ENCODE measurements at regions not wholly inside any gene's neighbourhood (a gene's known extent, or its start where the extent isn't known, plus 50 kb on each side); places are given as distances from the start of the nearest gene placed in this dataset.
"Not testable (repeated sequence)": the region's sequence is repeated elsewhere in the genome, so short reads cannot be mapped to it uniquely, and the experiment has no call there.

- TF ChIP-seq CTCF (IDR thresholded peaks at IDR 0.05); EZH2 (IDR thresholded peaks at IDR 0.05; ENCODE audit: borderline replicate concordance, insufficient read depth, low read depth, low read length, poor library complexity, severe bottlenecking): not testable (repeated sequence)
Measured at GRCh38 chr3:75433295-75433694, 230.8 kb upstream of the FRG2C start.
